Tibial nerve (tissue), 4 donors: ENCODE measurements at regions not wholly inside any gene's neighbourhood (a gene's known extent, or its start where the extent isn't known, plus 50 kb on each side); places are given as distances from the start of the nearest gene placed in this dataset.

Experiments
- CTCF ChIP-seq, 5 experiments: fragments of 200-600 bp in 3 of 5; fragments of 450-650 bp in 2 of 5; sonication (generic) in 3 of 5; IDR thresholded peaks; one replicate each; pipeline ENCODE4 v1.5.1; 2016 to 2019; ENCODE audit warnings: antibody characterized with exemption in 5 of 5, mild to moderate bottlenecking in 3 of 5, moderate library complexity in 2 of 5
- EP300 ChIP-seq, 2 donors: sonication (generic); formaldehyde crosslinking; IDR thresholded peaks; one replicate each; pipeline ENCODE4 v1.6.1; 2017; ENCODE audit warnings: antibody characterized with exemption in 2 of 2, mild to moderate bottlenecking in 1 of 2
- POLR2A ChIP-seq, 2 donors: fragments of 450-650 bp; IDR thresholded peaks; one replicate each; pipeline ENCODE4 v1.6.1; 2017; ENCODE audit warnings: antibody characterized with exemption in 2 of 2, mild to moderate bottlenecking in 2 of 2, moderate library complexity in 2 of 2

- TF ChIP-seq EP300 (IDR thresholded peaks at IDR 0.05) (no peak), CTCF (IDR thresholded peaks at IDR 0.05) (no peak), POLR2A (IDR thresholded peaks at IDR 0.05) (no peak)
These were observed 241.7 kb downstream of the SEC14L1 start for GRCh38 chr17:77382356-77382911.
